SW 1271 (cell line): ENCODE measurements at regions not wholly inside any gene's neighbourhood (a gene's known extent, or its start where the extent isn't known, plus 50 kb on each side); places are given as distances from the start of the nearest gene placed in this dataset.

Source experiments
- DNase-seq, 2 experiments: peaks; one replicate each; lab custom pipeline; 2025; lab: John Stamatoyannopoulos, UW

- no peak for DNase-seq
Observed at GRCh38 chr10:64209561-64209960, 688.4 kb downstream of the REEP3 start.

GRCh38 chr10:64210211-64210610 is 689.0 kb downstream of the REEP3 start:
- DNase-seq = no peak

- DNase-seq = no peak
Observed at GRCh38 chr10:64211466-64211865, 690.3 kb downstream of the REEP3 start.

GRCh38 chr10:64215088-64215487 is 693.9 kb downstream of the REEP3 start:
- no peak for DNase-seq

- no peak for DNase-seq
Observed at GRCh38 chr10:64219271-64220025, 698.2 kb downstream of the REEP3 start.

GRCh38 chr10:64234489-64234888 is 713.3 kb downstream of the REEP3 start:
- DNase-seq = no peak

- DNase-seq = no peak
Observed at GRCh38 chr10:64257704-64258103, 736.5 kb downstream of the REEP3 start.

- DNase-seq = no peak
Observed at GRCh38 chr10:64261092-64261491, 739.9 kb downstream of the REEP3 start.

GRCh38 chr10:64261676-64262075 is 740.5 kb downstream of the REEP3 start:
- DNase-seq = no peak

- no peak for DNase-seq
Observed at GRCh38 chr10:64265961-64266360, 744.8 kb downstream of the REEP3 start.

GRCh38 chr10:64271508-64271907 is 750.3 kb downstream of the REEP3 start:
- DNase-seq = no peak

GRCh38 chr10:64271983-64272382 is 750.8 kb downstream of the REEP3 start:
- DNase-seq = no peak

GRCh38 chr10:64275001-64275400 is 753.8 kb downstream of the REEP3 start:
- DNase-seq = no peak

- no peak for DNase-seq
Observed at GRCh38 chr10:64275774-64276173, 754.6 kb downstream of the REEP3 start.

- DNase-seq = no peak
Observed at GRCh38 chr10:64277536-64277935, 756.3 kb downstream of the REEP3 start.

- no peak for DNase-seq
Observed at GRCh38 chr10:64283621-64284020, 762.4 kb downstream of the REEP3 start.

GRCh38 chr10:64286533-64286932 is 765.3 kb downstream of the REEP3 start:
- no peak for DNase-seq

- DNase-seq = no peak
Observed at GRCh38 chr10:64288404-64288803, 767.2 kb downstream of the REEP3 start.

GRCh38 chr10:64303566-64303965 is 782.4 kb downstream of the REEP3 start:
- no peak for DNase-seq

- no peak for DNase-seq
Observed at GRCh38 chr10:64306729-64307327, 785.6 kb downstream of the REEP3 start.

GRCh38 chr10:64312876-64313275 is 791.7 kb downstream of the REEP3 start:
- DNase-seq = no peak

GRCh38 chr10:64313967-64314366 is 792.8 kb downstream of the REEP3 start:
- DNase-seq = no peak

GRCh38 chr10:64316416-64316815 is 795.2 kb downstream of the REEP3 start:
- no peak for DNase-seq

- no peak for DNase-seq
Observed at GRCh38 chr10:64316833-64317232, 795.6 kb downstream of the REEP3 start.
